DMS79 treated with DMSO at 0.1 percent for 48 hours (cell line): ENCODE measurements at regions not wholly inside any gene's neighbourhood (a gene's known extent, or its start where the extent isn't known, plus 50 kb on each side); places are given as distances from the start of the nearest gene placed in this dataset.

Source experiments
- DNase-seq: peaks from one replicate; lab custom pipeline; 2025; lab: John Stamatoyannopoulos, UW

DNA sequence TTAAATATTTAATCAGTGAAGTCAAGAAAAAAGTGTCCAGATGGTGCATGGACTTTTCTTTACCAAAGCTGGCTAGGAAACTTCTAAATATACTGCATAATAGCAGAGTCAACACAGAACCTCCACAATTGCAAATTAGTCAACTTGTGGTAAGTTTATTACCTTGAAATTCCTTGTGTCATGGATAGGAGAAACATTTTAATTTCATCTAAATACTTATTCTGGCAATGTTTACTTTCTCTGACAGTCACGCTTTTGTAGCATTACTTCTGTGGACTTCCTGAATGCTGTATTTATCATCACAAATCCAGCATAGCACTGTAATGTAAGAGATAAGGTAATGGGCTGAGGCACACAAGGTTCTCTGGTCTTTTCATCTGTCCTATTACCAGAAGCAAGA is 2266.1 kb downstream of the PCDH7 start:
- no peak for DNase-seq

DNA sequence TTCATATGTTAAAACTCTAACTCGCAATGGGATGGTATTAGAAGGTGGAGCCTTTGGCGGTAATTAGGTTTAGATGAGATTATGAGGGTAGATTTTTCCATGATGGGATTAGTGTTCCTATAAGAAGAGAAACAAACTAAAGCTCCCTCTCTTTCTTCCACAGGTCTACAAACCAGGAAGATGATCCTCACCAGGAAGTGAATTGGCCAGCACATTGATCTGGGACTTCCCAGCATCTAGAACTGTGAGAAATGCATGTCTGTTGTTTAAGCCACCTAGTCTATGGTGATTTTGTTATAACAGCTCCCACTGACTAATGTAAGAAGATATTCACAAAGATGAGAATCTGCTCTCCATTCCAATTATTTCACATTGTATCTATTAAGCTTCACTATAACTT is 2266.9 kb downstream of the PCDH7 start:
- no peak for DNase-seq

DNA sequence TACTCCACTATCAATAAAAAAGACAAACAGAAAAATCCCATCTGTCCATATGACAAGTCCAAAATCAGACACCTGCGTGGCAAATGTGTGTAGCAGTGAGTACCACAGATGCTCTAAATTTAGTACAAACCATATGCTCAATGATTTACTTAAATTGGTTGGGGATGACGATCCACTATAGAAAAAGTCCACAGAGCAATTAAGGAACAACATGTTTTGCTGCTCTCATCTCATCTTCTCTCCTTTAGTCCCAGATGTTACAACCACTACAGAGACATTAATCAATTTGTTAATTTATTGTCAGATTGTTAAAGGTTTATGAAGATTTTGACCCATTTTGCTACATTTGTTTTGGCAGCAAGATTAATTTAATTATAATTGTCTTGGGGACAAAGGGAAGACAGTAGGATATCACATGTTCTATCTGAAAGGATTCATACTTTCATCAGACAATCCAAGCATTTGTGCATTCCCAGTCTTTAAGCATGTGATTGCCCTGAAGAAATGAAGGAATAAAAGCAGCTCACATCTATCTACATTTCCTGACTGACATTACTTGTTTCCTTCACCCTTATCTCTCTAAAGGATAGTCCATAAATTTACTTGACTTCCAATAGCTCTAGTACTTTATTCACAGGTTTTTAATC is 2268.1 kb downstream of the PCDH7 start:
- no peak for DNase-seq

DNA sequence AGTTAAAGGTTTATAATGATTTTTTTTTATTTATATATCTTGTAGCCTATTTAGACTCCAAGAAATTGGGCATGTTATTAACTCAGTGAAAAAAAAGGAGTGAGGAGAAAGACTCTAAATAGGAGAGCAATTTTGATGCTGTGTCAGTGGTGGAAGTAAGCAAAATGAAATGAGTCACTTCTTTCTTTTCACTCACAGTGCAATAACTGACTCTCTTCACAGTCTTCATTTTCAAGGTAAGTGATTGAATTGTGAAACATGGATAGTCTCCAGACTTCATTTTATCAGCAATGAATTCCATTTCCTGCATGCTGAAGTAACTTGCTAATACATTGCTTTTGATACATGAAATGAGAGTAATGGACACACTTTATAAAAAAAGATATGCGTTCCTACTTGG is 2271.5 kb downstream of the PCDH7 start:
- DNase-seq = no peak

DNA sequence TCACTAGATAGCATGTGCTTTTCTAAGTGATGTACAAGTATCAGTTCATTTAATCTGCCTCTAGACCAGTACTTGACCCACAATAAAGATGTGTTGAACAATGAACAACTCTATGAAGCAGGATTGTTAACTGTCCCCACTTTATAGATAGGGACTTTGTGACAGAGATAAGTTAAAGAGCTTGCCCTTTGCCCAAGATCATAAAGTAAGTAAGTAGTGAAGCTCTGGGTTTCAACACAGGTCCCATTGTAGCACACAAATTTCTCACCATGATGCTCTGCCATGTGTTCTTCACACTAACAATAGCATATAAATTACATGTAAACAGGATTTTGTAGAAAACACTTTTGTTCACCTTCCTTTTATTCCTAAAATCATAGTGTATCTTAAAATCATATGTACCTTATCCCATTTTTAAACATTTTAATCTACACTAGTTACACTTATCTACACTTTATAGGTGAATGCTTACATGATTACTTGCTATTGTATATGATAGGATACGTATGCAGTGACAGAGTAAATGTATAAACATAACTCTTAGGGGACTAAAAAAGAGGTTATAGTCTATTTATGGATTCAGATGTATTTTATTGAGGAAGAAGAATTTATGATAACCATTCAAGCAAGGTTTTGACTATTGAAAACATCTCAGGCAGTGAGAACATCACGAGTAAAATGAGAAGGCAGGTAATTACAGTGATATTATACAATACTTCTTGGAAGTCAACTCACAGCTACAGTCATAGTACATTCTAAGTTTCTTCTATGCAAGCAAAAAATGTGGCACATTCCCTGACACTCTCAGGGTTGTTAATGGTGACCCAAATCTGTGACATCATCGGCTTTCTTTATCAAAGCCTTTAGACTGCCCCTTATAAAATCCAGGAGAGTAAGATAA is 2275.1 kb downstream of the PCDH7 start:
- no peak for DNase-seq

DNA sequence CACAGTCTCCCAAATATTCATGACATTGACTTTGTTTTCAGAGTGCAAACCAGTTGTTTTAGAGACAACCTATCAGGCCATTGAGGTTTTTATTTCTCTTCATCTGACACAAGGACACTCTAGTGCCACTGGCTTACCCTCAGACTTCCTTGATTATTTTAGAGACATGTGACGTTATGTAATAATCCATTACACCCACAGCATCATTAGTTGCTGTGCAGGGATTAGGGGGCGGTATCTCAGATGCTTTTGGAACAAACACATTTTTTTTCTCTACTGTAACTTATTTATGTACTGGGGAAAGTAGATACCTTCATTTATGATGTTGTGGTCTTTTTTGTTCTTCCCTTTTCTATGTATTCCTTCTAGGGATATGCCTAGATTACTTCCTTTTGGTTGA is 2293.1 kb downstream of the PCDH7 start:
- no peak for DNase-seq

DNA sequence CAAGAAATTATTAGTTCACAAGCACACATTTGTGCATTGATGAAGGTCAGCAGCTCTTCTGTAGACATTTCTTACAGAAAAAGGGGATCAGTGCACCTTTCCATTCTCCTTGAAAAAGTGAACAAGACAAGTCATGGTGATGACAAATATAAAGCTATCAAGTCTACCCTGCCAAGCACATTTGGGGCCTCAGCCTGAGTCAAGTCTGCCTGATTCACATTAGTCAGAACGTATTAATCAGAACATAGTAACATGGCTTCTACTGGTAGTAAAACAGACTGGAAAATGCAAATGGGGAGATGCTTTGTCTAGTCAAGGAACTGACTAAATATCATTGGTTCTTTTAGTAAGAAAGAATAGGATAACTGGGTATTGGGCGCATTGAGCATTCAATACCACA is 2305.1 kb downstream of the PCDH7 start:
- no peak for DNase-seq

DNA sequence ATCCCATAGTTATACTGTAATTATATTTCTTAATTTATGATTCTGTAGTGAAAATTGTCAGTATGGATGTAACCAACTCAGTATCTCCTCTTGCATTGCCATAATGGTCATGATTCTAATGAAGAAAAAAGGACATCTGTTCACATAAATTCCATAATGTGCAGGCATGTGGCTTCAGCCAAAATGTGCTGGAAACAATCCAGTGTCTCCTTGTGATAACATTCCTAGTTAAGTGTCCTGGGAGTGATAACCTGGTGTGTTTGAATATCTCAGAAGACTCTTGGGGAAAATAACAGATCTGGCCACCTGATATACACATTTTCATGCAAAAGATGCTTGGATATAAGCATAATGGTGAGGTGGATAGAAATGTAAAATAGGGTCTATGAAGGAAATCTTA is 2309.8 kb downstream of the PCDH7 start:
- no peak for DNase-seq

DNA sequence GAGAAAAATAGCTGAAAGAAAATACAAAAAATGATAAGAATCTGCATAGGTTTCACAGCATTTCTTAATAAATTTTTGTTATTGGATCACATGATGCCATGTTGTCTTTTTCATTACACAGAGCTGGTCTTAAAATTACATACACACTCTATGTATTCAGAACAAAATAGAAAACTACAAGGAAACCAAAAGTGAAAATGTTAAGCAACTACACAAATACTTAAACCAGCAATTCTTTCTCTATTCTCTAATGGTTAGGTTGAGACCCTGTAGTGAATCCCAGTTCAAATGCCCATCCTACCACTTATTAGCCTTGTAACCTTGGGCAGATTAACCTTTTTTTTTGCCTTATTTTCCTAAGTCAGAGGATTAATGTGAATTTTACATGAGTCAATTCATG is 2311.2 kb downstream of the PCDH7 start:
- no peak for DNase-seq

DNA sequence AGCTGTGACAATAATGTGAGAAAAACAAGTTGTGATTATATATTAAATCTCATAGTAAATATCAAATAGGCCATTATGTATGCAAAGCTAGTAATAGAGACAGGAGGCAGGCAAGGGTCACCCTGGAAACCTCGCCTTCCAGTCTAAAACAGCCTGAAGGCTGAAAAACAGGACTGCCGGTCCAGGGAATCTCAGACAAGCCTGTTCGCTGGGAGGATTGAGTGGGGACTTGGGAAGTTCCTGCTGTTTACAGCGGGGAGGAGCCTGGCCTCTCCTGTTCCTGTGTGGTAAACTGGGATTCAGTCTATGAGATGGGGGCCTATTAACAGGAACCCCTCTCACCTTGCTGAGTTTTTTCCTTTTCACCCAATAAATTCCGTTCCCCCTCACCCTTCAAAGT is 2317.3 kb downstream of the PCDH7 start:
- no peak for DNase-seq

DNA sequence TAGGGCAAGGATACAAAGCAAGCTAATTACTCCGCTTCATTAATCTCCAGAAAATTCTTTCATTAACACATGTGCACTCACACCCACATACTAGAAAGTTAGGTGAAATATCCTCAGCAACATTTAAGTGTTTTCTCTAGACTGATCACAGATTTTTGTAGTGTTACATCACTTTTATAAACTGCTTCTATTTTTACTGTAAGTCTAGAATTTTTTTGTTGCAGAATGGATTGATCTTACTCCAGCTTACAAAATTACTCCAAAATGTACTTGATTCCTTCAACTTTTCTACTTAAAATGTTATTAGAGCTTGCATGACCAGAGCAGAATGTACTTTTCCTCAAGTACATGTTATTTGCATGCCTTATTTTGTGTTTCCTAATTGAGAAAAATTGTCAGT is 2325.2 kb downstream of the PCDH7 start:
- no peak for DNase-seq

DNA sequence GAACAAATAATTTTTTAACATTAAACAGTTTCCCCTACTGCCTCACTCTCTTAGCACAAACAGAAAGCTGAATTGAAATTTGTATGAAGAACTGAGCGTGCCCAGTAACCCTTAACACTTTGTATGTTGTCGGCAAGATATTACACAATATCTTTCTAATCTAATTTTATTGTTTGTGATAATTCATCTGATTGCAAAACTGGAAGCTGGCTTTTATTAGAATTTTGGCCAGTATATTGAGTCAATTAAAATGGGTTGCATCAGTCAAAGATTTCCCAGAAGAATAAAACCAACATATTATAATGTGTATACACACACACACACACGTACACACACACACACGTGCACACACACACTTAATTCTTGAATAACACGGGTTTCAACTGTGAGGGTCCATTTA is 2332.1 kb downstream of the PCDH7 start:
- no peak for DNase-seq

DNA sequence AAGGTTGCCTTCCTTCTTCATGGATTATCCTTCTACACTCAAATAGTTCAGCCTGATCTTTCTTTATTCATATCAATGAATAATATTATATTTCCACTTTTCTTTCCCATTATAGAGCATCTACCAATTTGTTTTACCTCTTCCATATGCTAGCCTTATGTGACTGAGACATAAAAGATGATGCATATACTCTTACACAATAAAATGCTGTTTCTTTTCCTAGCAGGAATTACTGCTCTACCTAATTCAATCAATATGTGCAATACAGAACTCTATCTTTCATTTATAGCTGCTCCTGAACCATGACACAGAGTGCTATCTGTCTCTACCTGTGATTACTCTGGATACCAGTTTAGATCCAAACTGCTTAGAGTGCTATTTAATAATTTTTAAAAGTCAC is 2334.0 kb downstream of the PCDH7 start:
- DNase-seq = no peak

DNA sequence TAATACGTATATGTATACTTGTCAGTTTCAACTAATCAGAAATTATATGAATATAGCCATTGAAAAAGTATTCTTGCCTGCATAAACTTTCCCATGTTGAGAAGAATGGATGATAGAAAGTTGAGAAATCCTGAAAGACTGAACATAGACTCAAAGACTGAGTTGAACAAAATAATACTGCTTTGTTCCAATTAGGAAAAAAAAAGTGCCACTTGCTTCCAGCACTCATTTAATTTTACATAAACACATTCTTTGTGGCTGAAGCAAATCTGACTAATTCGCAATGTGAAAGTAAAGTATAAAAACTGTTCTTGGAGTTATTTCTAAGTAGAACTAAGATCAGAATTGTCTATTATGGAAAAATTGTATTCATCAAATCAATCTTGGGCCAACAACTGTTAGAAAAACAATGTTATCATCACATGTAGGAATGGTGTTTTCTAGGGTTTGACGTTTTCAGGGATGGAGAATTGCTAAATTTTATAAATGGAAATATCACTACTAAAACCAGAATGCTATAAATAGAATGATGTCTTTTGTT is 2334.6 kb downstream of the PCDH7 start:
- no peak for DNase-seq

DNA sequence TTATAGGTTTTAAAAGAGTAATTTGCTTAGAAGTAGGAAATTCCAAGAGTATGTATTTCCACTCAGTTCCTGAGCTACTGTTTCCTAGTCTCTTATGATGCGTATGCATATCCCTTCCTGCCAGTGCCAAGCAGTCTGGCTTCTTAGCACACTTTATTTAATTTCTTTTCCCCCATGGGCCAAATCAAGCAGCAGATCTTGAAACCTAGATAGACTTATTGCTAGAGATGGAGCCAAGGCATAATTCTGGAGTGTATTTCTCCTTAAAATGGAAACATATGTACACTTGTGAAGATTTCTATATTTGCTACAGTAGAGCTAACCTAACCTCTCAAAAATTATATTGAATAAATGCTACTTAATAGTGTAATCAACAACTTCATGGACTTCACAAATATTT is 2337.6 kb downstream of the PCDH7 start:
- no peak for DNase-seq

DNA sequence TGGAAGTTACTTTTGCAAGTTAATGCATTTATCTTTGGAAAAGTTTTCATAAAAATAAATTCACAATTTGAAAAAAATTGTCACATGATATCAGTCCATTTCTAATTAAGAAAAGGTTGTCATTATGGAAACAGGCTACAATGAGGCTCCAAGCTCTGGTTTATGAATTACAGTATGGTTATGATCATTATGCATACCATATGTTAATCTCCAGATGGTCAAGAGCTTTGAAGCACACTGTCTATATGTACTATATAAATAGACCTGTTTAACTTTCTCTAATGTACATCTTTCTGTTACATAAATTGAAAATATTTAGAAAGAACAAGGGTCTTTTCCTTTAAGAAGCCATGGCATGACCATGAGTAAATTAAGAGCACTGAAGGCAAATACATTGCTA is 2338.8 kb downstream of the PCDH7 start:
- DNase-seq = no peak

DNA sequence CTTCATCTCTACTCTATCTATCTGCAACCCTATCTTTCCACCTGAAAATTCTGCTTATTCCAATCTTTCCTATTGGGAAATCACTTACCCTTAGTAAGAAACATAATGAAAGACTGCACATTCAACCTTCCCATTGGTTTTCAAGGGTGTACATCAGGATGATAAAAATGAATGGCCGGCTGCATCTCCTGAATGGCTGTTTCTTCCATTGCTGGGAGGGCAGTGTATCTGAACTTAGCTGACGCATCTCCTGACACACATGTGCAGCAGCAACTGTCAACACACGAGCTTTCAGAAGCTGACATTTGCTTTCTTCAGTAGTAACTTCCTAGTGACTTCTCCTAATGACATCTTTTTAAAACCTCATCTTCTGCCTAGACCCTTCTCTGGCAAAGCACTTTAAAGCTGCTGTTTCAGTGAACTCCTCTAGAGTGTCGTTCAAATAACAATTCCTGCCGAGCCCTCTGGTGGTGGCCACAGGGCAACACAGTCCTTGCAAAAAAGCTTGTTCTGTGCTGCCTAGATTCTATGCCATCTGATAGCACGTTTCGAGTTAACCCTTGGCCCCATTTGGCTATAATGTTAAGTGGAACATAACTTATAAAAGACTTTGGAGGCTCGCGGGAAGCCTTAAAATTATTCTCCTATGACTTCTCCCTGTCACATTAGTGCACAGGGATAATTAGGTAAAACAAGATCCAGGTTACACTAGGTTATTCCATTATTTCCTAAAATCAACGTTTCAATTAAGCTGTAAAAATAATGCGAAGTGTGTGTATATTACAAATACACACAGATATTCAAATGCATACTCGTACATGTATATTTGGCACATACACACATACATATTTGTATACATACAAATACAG is 2340.7 kb downstream of the PCDH7 start:
- no peak for DNase-seq

DNA sequence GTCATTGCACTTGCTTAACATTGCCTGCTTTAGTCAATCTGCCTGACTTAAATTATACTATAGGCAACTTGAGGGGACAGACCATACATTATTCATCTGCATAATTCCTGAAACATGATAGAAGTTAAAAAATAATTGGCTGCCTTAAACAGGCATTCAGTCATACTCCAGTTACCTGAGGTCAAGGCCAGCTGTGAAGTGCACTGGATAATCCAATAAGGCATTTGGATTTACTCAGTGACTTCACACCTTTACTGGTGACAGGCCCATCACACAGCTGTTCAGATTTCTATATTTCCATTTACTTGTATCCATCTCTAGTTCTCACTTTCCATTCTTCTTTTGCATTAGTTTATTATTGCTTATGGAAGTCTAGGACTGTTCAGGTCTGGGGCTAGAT is 2341.6 kb downstream of the PCDH7 start:
- no peak for DNase-seq

DNA sequence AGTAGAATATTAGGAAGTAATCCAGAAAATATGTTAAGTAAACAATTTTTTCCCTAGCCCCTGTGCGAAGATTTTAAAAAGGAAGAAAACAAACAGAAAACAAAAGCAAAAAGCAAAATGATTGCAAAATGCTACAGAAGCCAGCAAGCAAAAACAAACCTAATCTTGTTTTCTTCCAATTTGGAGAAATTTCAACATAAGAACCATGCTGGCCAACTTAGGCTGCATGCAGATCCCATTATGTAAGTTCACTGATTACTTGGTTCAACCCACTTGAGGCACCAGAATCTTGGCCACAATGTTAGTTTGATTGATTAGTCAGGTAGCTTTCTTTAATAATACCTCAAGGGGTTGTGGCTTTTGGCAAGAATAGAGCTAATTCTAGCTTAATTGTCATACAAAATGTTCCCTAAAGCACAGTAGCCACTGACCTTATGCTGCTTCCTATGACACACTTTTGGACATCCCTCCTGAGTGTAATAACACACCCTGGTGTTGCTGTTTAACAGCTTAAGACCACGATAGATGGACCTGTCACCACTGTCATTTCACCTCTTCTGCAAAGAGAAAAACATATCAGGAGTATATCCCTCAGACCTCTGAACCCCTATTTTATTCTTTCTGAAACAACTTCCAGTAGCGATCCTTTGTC is 2342.1 kb downstream of the PCDH7 start:
- no peak for DNase-seq

DNA sequence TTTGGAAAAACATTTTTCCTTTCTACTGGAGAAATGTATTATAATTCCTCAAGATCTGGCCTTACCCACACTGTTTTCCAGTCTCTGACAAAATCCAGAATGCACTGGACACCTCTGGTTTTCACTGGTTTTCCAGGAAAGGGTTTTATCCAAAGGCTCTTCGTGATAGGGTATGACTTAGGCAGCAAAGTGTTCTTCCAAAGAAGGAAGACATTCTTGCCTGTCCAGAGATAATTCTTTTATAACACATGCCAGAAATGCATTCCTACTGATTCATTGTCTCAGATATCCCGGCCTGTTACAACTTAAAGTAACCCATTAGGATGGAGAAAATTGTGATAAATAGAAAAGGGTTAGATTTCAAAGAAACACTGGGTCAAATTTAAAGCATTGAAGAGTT is 2343.1 kb downstream of the PCDH7 start:
- no peak for DNase-seq

DNA sequence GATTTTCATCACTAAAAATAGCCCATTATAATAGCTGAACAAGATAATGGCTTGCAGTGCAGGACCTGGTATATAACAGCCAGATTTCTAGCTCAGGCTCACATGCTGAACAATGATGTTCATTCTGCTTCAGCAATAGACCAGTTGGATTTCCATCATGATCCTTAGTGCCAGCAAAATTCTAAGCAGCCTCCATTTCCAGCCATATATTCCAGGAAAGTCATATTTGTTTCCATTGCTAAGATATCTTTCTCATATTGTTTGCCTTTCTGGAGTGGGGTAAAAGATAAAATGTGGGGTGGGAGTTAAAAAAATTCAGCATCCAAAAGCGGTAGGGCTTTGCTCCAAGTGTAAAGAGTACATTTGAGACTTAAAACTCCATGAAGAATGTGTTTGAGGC is 2344.1 kb downstream of the PCDH7 start:
- no peak for DNase-seq

DNA sequence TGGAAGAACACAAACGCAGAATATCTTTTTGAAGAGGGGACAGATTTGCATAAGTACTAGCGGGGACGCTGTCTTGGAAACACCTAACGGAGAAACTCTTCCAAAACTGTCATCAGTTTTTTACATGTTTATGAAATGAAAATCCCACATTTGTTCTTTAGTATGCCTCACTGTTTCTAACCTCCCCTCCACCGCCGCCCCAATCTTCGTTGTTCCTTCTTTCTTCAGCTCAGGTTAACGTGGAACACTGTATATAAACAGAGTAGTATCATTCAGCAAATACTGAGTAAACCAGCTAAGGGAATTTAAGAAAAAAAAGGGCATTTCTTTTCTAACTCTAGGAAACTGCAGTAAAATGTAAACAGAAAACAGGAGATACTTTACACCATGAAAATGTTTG is 2345.6 kb downstream of the PCDH7 start:
- no peak for DNase-seq
